Transverse colon (tissue), 4 donors: ENCODE measurements at regions not wholly inside any gene's neighbourhood (a gene's known extent, or its start where the extent isn't known, plus 50 kb on each side); places are given as distances from the start of the nearest gene placed in this dataset.

Experiments
- DNase-seq: peaks from one replicate; pipeline ENCODE4 v3.0.0-alpha.2; 2019
- H3K27ac ChIP-seq, 4 donors: fragments of 200-600 bp; sonication (generic); 2 replicates each; pipeline ENCODE4 v1.5.1; 2016 to 2018; ENCODE audit warnings: inconsistent platforms in 4 of 4
- H3K27me3 ChIP-seq: fragments of 200-600 bp; sonication (generic); 2 replicates; pipeline ENCODE4 v1.5.1; 2017; ENCODE audit warnings: inconsistent platforms
- H3K36me3 ChIP-seq, 4 donors: fragments of 200-600 bp; sonication (generic); 2 replicates each; pipeline ENCODE4 v1.5.1; 2017 to 2019; ENCODE audit warnings: inconsistent platforms in 4 of 4
- H3K4me1 ChIP-seq, 4 donors: fragments of 200-600 bp; sonication (generic); 2 replicates each; pipeline ENCODE4 v1.5.1; 2017 to 2020; ENCODE audit warnings: inconsistent platforms in 4 of 4
- H3K4me3 ChIP-seq, 4 donors: fragments of 200-600 bp; sonication (generic); 1 replicate in 1 of 4; 2 replicates in 3 of 4; pipeline versions ENCODE4 v1.5.1 to v1.6.1; 2017 to 2019; ENCODE audit warnings: inconsistent platforms in 4 of 4
- H3K9me3 ChIP-seq, 2 donors: fragments of 200-600 bp; sonication (generic); 2 replicates each; pipeline ENCODE4 v1.5.1; 2017 to 2019; ENCODE audit warnings: inconsistent platforms in 2 of 2
- EP300 ChIP-seq: sonication (generic); formaldehyde crosslinking; IDR thresholded peaks from one replicate; pipeline ENCODE4 v1.6.1; 2017; ENCODE audit warnings: antibody characterized with exemption, low read depth
- POLR2A ChIP-seq: fragments of 450-650 bp; IDR thresholded peaks from one replicate; pipeline ENCODE4 v1.6.1; 2016; ENCODE audit warnings: antibody characterized with exemption, mild to moderate bottlenecking, moderate library complexity
- POLR2AphosphoS5 ChIP-seq, 3 donors: sonication (generic); formaldehyde crosslinking; IDR thresholded peaks; one replicate each; pipeline ENCODE4 v1.6.1; 2016; ENCODE audit warnings: antibody characterized with exemption in 3 of 3
- WGBS, 2 donors: methylation state at CpG; one replicate each; pipeline ENCODE4 v1.1.5; 2018; ENCODE audit warnings: low coverage in 1 of 2; 5-methylcytosine and 5-hydroxymethylcytosine counted together
- in situ Hi-C, 4 donors: fragments of 200-750 bp; cut with MboI; loops; one replicate each; pipeline versions ENCODE4 v1.15.0 to v1.15.1; 2017; ENCODE audit warnings: low sequenced_read_pairs in 3 of 4, low pct_ligation_motif_present in 1 of 4, low pct_unique_long_range_greater_than_20kb in 1 of 4
- intact Hi-C: fragments of 100-400 bp; cut with DNase I; formaldehyde crosslinking; loops from one replicate; pipeline ENCODE4 v1.15.1; 2023; ENCODE audit warnings: low total_unique reads
- TF ChIP-seq, protein P1 (sequence below), 5 experiments: fragments of 200-600 bp in 3 of 5; fragments of 450-650 bp in 2 of 5; sonication (generic) in 3 of 5; IDR thresholded peaks; 1 replicate in 2 of 5; 2 replicates in 3 of 5; pipeline ENCODE4 v1.5.1; 2016 to 2017; ENCODE audit warnings: antibody characterized with exemption in 5 of 5, inconsistent platforms in 3 of 5, mild to moderate bottlenecking in 2 of 5, moderate library complexity in 1 of 5

DNA sequence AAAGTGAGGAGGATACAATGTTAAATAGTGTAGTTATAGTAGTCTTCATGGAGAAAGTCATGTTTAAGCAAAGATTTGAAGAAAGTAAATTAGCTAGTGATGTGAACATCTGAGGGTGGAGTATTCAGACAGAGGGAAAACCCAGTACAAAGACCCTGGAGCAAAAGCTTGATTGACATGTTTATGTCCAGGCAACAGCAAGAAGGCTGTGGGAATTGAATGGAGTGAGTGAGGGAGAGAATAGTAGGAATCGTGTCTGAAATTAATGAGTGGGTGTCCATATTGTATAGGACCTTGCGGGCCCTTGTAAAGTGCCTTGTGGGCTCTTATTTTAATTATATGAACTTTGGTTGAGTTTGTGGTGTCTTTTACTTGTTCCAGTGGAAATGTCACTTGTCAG is 424.1 kb upstream of the KIRREL3 start:
- Histone ChIP-seq H3K4me1 (no peaks in the 10 kb centered on the region), H3K27ac (no peak overlapping the region), H3K27me3 (no peaks in the 10 kb centered on the region), H3K36me3 (no peaks in the 10 kb centered on the region), H3K4me3 (no peak overlapping the region), H3K9me3 (no peaks in the 10 kb centered on the region)
- intact Hi-C loops = no loop called here
- no peak for DNase-seq
- TF ChIP-seq, protein P1, sequence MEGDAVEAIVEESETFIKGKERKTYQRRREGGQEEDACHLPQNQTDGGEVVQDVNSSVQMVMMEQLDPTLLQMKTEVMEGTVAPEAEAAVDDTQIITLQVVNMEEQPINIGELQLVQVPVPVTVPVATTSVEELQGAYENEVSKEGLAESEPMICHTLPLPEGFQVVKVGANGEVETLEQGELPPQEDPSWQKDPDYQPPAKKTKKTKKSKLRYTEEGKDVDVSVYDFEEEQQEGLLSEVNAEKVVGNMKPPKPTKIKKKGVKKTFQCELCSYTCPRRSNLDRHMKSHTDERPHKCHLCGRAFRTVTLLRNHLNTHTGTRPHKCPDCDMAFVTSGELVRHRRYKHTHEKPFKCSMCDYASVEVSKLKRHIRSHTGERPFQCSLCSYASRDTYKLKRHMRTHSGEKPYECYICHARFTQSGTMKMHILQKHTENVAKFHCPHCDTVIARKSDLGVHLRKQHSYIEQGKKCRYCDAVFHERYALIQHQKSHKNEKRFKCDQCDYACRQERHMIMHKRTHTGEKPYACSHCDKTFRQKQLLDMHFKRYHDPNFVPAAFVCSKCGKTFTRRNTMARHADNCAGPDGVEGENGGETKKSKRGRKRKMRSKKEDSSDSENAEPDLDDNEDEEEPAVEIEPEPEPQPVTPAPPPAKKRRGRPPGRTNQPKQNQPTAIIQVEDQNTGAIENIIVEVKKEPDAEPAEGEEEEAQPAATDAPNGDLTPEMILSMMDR (IDR thresholded peaks at IDR 0.05) = no peak
- TF ChIP-seq POLR2AphosphoS5 (IDR thresholded peaks at IDR 0.05) (no peak), POLR2A (no peak), EP300 (no peak)
- 83 to 90% methylated on average over 2 of the region's 2 CpGs for WGBS, 2 donors
- in situ Hi-C loops = no loop called here

DNA sequence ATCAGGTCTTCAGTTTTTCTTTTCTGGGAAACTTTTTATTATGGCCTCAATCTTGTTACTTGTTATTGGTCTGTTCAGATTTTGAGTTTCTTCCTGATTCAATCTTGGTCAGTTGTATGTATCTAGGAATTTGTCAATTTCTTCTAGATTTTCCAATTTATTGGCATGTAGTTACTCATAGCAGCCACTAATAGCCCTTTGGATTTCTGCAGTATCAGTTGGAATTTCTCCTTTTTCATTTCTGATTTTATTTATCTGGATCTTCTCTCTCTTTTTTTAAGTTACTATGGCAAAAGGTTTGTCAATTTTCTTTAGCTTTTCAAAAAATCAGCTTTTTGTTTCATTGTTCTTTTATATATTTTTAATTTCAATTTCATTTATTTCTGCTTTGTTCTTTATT is 419.6 kb upstream of the KIRREL3 start:
- no peak overlapping the region for H3K27ac ChIP-seq
- H3K4me1 ChIP-seq = no peaks in the 10 kb centered on the region
- H3K36me3 ChIP-seq = no peaks in the 10 kb centered on the region
- in situ Hi-C loops (no loop called here), intact Hi-C loops (no loop called here)
- H3K27me3 ChIP-seq = no peaks in the 10 kb centered on the region
- H3K4me3 ChIP-seq = no peak overlapping the region
- no peaks in the 10 kb centered on the region for H3K9me3 ChIP-seq
- TF ChIP-seq, protein P1 (IDR thresholded peaks at IDR 0.05) = no peak
- no peak for TF ChIP-seq POLR2A
- TF ChIP-seq POLR2AphosphoS5 (IDR thresholded peaks at IDR 0.05) = no peak
- no peak for DNase-seq

DNA sequence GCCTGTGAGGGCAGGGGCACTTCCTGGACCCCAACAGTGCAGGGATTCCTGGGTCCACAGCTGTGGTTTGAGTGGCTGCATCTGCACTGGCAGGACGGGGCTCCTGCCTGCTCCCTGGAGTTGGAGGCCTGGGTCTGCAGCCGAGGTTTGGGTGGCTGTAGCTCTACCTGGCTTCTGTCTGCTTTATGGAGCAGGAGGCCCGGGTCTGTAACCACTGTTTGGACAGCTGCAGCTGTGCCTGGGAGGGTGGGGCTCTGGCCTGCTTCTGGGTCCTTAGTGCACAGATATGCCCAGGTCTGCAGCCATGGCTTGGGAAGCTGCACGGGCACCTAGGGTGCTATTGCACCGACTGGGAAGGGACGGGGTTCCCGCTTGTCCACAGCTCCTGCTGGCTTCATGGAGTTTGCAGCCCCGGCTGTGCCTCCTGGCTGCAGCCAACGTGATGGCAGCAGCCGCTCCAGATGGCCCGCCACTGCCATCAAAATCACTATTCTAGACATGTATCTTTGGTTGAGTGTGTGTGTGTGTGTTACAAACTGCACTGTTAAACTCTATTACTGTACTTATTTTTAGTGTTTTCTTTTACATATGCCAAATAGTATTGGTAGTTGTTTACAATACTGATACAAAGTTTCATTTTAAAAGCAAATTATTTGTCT is 412.3 kb upstream of the KIRREL3 start:
- Histone ChIP-seq H3K9me3 (peaks cover 0 to 6% of the 10 kb centered on the region in 2 donors), H3K27ac (no peak overlapping the region), H3K27me3 (no peaks in the 10 kb centered on the region), H3K36me3 (no peaks in the 10 kb centered on the region), H3K4me1 (no peaks in the 10 kb centered on the region), H3K4me3 (no peak overlapping the region)
- in situ Hi-C loops (no loop called here), intact Hi-C loops (no loop called here)
- WGBS, 2 donors = 20 to 65% methylated on average over 1 to 5 of the region's 11 CpGs
- TF ChIP-seq EP300 (no peak), POLR2A (no peak), POLR2AphosphoS5 (IDR thresholded peaks at IDR 0.05) (no peak)
- TF ChIP-seq, protein P1 (IDR thresholded peaks at IDR 0.05) = no peak
- DNase-seq = no peak

DNA sequence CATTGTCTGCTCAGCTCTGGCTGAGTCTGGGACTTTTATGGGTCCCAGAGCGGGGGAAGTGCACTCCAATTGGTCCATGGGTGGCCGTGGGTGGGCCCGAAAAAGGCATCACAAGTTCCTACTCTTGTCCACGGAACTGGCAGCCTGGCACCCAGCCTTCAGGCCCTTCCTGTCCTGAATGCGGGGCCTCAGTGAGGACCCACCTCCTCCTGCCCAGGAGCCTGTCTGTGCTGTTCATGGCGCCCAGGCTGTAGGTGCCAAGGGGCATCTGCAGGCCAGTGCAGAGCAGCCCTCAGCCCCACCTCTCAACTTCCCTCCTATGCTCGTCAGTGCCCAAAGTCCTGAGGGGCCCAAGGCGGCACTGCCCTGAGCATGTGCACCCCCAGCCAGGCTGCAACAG is 411.7 kb upstream of the KIRREL3 start:
- no peak for TF ChIP-seq POLR2AphosphoS5 (IDR thresholded peaks at IDR 0.05)
- no peak for TF ChIP-seq POLR2A
- TF ChIP-seq, protein P1 (IDR thresholded peaks at IDR 0.05) = no peak
- no peak for TF ChIP-seq EP300
- intact Hi-C loops = no loop called here
- no peak for DNase-seq
- in situ Hi-C loops = no loop called here
- Histone ChIP-seq H3K27me3 (no peaks in the 10 kb centered on the region), H3K27ac (no peak overlapping the region), H3K9me3 (peaks cover 0 to 6% of the 10 kb centered on the region in 2 donors), H3K36me3 (no peaks in the 10 kb centered on the region), H3K4me3 (no peak overlapping the region), H3K4me1 (no peaks in the 10 kb centered on the region)
- WGBS, 2 donors = 85% methylated on average over 8 of the region's 8 CpGs; no CpG with 5 or more reads in 1 of the 2 donors
